DOHH2 (cell line): ENCODE measurements at regions not wholly inside any gene's neighbourhood (a gene's known extent, or its start where the extent isn't known, plus 50 kb on each side); places are given as distances from the start of the nearest gene placed in this dataset.

Experiments used
- H3F3A ChIP-seq: fragments of 200-600 bp; sonication (generic), shearing (Covaris generic); 2 replicates; pipeline ENCODE4 v1.6.0; 2016; ENCODE audit warnings: antibody characterized with exemption, mild to moderate bottlenecking; ENCODE audit not compliant: control insufficient read depth, insufficient read depth
- H3K27ac ChIP-seq: fragments of 200-600 bp; sonication (generic); 2 replicates; pipeline ENCODE4 v1.5.1; 2014; ENCODE audit warnings: low read depth, mild to moderate bottlenecking, low read length, moderate library complexity
- H3K27me3 ChIP-seq: fragments of 200-600 bp; sonication (generic); 2 replicates; pipeline ENCODE4 v1.6.1; 2014; ENCODE audit warnings: mild to moderate bottlenecking, low read length, mixed read lengths; ENCODE audit not compliant: control insufficient read depth
- H3K36me3 ChIP-seq: fragments of 200-600 bp; sonication (generic); 2 replicates; pipeline ENCODE4 v1.6.1; 2014; ENCODE audit warnings: mild to moderate bottlenecking, low read length, moderate library complexity, mixed read lengths; ENCODE audit not compliant: control insufficient read depth
- H3K4me1 ChIP-seq: fragments of 200-600 bp; sonication (generic); 2 replicates; pipeline ENCODE4 v1.6.1; 2014; ENCODE audit warnings: mild to moderate bottlenecking, low read length, mixed read lengths; ENCODE audit not compliant: control insufficient read depth
- H3K4me2 ChIP-seq: fragments of 200-600 bp; sonication (generic); 2 replicates; pipeline ENCODE4 v1.6.0; 2014; ENCODE audit warnings: mild to moderate bottlenecking, low read length, moderate library complexity
- H3K4me3 ChIP-seq: fragments of 200-600 bp; sonication (generic); 2 replicates; pipeline ENCODE4 v1.5.1; 2014; ENCODE audit warnings: mild to moderate bottlenecking, low read length, mixed read lengths
- H3K79me2 ChIP-seq: fragments of 200-600 bp; sonication (generic); 2 replicates; pipeline ENCODE4 v1.6.1; 2014; ENCODE audit warnings: mild to moderate bottlenecking, low read length, mixed read lengths; ENCODE audit not compliant: control insufficient read depth
- H3K9me2 ChIP-seq: fragments of 200-600 bp; sonication (generic); replicated peaks from 2 replicates; pipeline ENCODE4 v1.6.1; 2014; ENCODE audit warnings: mild to moderate bottlenecking, low read length, mixed read lengths; ENCODE audit not compliant: control insufficient read depth
- H3K9me3 ChIP-seq: fragments of 200-600 bp; sonication (generic); 2 replicates; pipeline ENCODE4 v1.6.1; 2014; ENCODE audit warnings: antibody characterized with exemption, low read length, mixed read lengths; ENCODE audit not compliant: control insufficient read depth, insufficient read depth
- H4K20me1 ChIP-seq: fragments of 200-600 bp; sonication (generic); 2 replicates; pipeline ENCODE4 v1.6.0; 2014; ENCODE audit warnings: low read depth, mild to moderate bottlenecking, antibody characterized with exemption, low read length, moderate library complexity; ENCODE audit not compliant: control insufficient read depth, insufficient read depth
- EZH2phosphoT487 ChIP-seq: fragments of 200-600 bp; sonication (generic); IDR thresholded peaks from 2 replicates; pipeline ENCODE4 v1.6.1; 2017; ENCODE audit warnings: borderline replicate concordance, mild to moderate bottlenecking, antibody characterized with exemption, low read length, moderate library complexity, mixed read lengths
- TF ChIP-seq, protein P1 (sequence below): fragments of 200-600 bp; sonication (generic); IDR thresholded peaks from one replicate; pipeline ENCODE4 v1.5.1; 2014; ENCODE audit warnings: antibody characterized with exemption, mild to moderate bottlenecking, low read depth, low read length; ENCODE audit not compliant: poor library complexity, severe bottlenecking

DNA sequence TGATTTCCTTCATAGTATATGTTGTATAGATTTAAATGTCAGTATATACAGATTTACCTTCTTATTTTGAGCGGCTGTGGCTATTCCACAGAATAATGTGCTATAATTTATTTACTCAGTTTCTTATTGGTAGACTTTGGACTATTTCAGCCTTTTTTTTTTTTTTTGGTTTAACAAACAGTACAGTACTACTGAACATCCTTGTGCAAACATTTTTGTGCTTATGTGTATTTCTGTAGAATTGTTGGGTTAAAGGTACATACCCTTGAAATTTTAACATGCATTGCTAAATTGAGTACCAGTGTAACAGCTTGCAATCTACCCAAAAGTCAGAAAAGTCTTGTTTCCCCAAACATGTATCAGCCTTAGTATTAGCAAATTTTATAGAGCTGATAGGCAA lies 68.8 kb downstream of the HHEX start:
- Histone ChIP-seq H4K20me1 (no peaks in the 10 kb centered on the region), H3K36me3 (no peaks in the 10 kb centered on the region), H3K9me2 (no peaks in the 10 kb centered on the region), H3K4me1 (peaks cover 70% of the 10 kb centered on the region), H3K9me3 (no peaks in the 10 kb centered on the region), H3K27me3 (no peaks in the 10 kb centered on the region), H3F3A (peaks cover 31% of the 10 kb centered on the region), H3K27ac (peak overlapping the region; percentile 96), H3K79me2 (no peaks in the 10 kb centered on the region), H3K4me3 (peak overlapping the region; percentile 68), H3K4me2 (peak overlapping the region; percentile 91)
- no peak for TF ChIP-seq EZH2phosphoT487
- TF ChIP-seq, protein P1, sequence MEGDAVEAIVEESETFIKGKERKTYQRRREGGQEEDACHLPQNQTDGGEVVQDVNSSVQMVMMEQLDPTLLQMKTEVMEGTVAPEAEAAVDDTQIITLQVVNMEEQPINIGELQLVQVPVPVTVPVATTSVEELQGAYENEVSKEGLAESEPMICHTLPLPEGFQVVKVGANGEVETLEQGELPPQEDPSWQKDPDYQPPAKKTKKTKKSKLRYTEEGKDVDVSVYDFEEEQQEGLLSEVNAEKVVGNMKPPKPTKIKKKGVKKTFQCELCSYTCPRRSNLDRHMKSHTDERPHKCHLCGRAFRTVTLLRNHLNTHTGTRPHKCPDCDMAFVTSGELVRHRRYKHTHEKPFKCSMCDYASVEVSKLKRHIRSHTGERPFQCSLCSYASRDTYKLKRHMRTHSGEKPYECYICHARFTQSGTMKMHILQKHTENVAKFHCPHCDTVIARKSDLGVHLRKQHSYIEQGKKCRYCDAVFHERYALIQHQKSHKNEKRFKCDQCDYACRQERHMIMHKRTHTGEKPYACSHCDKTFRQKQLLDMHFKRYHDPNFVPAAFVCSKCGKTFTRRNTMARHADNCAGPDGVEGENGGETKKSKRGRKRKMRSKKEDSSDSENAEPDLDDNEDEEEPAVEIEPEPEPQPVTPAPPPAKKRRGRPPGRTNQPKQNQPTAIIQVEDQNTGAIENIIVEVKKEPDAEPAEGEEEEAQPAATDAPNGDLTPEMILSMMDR, result no peak

DNA sequence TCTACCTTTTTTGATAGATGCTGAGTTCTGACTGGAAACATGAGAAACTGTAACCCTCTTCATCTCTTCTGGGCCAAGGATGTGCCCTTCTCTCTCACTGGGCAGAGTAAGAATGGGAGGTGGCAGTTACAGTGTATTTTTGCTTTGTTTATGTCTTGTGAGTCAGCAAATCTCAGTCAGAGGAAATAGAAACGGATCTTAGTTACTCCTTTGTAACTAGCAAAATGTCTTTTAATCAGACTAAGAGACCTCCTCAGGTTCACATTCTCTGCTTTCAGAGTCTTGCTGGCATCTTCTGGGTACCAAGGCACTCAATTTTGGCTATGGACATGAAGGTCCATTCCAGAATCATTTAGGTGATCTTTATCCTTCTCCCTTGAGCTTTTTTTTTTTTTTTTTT lies 70.9 kb downstream of the HHEX start:
- no peak for TF ChIP-seq EZH2phosphoT487
- TF ChIP-seq, protein P1, result no peak
- Histone ChIP-seq H3K4me2 (peak overlapping the region; percentile 17; the same call in 1 of the 2 replicates), H3K9me3 (no peaks in the 10 kb centered on the region), H3K79me2 (no peaks in the 10 kb centered on the region), H3K36me3 (no peaks in the 10 kb centered on the region), H3K9me2 (no peaks in the 10 kb centered on the region), H4K20me1 (no peaks in the 10 kb centered on the region), H3K4me1 (peaks cover 50% of the 10 kb centered on the region), H3F3A (peaks cover 30% of the 10 kb centered on the region), H3K4me3 (no peak overlapping the region), H3K27ac (no peak overlapping the region), H3K27me3 (no peaks in the 10 kb centered on the region)

DNA sequence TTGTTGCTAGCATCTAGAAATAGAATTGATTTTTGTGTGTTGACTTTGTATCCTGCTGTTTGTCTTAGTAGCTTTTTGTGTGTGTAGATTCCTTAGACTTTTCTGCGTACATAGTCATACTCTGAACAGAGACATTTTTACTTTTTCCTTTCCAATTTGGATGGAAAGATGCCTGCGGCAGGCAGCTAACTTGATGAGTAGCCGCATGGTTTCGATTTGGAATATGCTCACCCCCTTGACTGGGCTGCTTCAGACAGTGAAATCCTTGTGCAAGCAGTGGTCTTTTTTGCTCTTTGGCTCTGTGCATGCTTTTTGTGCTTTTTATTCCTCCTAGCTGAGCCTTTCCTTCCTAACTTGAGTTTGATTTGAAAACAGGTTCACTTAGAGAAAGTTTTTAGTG lies 71.8 kb downstream of the HHEX start:
- Histone ChIP-seq H3K27ac (no peak overlapping the region), H3K9me2 (no peaks in the 10 kb centered on the region), H3F3A (peaks cover 22% of the 10 kb centered on the region), H4K20me1 (no peaks in the 10 kb centered on the region), H3K4me3 (no peak overlapping the region), H3K9me3 (no peaks in the 10 kb centered on the region), H3K4me2 (no peak overlapping the region), H3K36me3 (no peaks in the 10 kb centered on the region), H3K27me3 (no peaks in the 10 kb centered on the region), H3K79me2 (no peaks in the 10 kb centered on the region), H3K4me1 (peaks cover 42% of the 10 kb centered on the region)
- no peak for TF ChIP-seq EZH2phosphoT487
- TF ChIP-seq, protein P1, result no peak
